ENCODE measurements at regions not wholly inside any gene's neighbourhood (a gene's known extent, or its start where the extent isn't known, plus 50 kb on each side); places are given as distances from the start of the nearest gene placed in this dataset.

DNA sequence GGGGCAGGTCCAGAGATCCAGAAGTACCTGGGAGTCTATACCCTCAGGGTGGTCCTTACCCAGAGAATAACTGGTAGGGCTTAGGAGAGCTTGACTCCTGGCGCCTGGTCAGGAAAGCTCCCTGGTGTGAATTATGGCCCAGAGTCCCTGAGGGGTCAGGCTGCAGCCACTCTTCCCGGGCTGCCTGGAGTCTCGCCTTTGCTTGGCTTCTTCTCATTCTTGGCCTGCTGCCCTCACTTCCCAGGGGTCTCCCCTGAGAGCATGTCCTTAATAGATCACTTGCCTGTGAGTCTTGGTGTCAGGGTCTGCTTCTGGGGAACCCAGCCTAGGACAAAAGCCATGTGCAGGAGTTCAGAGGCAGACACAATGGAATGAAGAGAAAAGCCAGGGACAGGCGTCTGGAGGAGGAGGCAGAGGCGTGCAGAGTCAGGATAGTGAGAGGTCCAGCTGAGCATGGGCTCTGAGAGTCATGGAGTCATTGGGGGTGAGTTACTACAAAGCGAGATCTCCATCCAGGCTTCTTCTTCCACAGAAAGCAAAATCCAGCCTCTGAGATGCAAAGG lies 212.3 kb downstream of the TFAP2C start:
- DNase-seq (ENCODE audit: extremely low spot score) = no peak
- 57% methylated on average over 6 of the region's 6 CpGs for WGBS
- intact Hi-C loops (cut with DNase I) = no loop called here
- Histone ChIP-seq H3K36me3 (no peaks in the 10 kb centered on the region), H3K27ac (replicated peaks in 1 of 4) (no peak overlapping the region), H3K4me3 (no peak overlapping the region), H3K4me1 (no peaks in the 10 kb centered on the region), H3K27me3 (peaks cover 0 to 22% (median 0%) of the 10 kb centered on the region in 4 donors), H3K9me3 (no peaks in the 10 kb centered on the region)
- TF ChIP-seq, protein P1, sequence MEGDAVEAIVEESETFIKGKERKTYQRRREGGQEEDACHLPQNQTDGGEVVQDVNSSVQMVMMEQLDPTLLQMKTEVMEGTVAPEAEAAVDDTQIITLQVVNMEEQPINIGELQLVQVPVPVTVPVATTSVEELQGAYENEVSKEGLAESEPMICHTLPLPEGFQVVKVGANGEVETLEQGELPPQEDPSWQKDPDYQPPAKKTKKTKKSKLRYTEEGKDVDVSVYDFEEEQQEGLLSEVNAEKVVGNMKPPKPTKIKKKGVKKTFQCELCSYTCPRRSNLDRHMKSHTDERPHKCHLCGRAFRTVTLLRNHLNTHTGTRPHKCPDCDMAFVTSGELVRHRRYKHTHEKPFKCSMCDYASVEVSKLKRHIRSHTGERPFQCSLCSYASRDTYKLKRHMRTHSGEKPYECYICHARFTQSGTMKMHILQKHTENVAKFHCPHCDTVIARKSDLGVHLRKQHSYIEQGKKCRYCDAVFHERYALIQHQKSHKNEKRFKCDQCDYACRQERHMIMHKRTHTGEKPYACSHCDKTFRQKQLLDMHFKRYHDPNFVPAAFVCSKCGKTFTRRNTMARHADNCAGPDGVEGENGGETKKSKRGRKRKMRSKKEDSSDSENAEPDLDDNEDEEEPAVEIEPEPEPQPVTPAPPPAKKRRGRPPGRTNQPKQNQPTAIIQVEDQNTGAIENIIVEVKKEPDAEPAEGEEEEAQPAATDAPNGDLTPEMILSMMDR (IDR thresholded peaks at IDR 0.05) = no peak
- TF ChIP-seq POLR2A (IDR thresholded peaks at IDR 0.05; ENCODE audit: low read depth) (no peak), EP300 (IDR thresholded peaks at IDR 0.05) (no peak)

DNA sequence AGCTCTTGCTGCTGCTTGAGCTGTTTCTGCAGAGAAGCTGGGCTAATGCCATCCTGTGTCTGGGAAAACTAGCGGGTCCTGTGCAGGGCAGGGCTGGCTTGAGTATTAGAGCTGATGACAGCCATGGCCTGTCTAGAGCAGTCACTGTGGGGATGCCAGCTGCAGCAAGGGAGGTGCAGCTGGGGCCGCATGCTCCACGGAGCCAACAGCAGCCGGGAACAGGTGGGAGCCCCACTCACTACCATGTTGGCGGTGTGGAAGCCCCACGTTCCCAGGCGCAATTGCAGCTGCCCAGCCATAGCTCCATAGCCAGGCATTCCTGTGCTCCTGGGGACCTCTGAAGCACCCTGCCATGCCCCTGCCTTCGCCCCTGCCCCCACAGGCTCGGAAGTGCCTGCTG lies 212.9 kb downstream of the TFAP2C start:
- Histone ChIP-seq H3K9me3 (no peaks in the 10 kb centered on the region), H3K27ac (replicated peaks in 1 of 4) (no peak overlapping the region), H3K27me3 (peaks cover 0 to 17% (median 0%) of the 10 kb centered on the region in 4 donors), H3K4me1 (no peaks in the 10 kb centered on the region), H3K36me3 (no peaks in the 10 kb centered on the region), H3K4me3 (no peak overlapping the region)
- WGBS = 96% methylated on average over 8 of the region's 9 CpGs
- intact Hi-C loops (cut with DNase I) = no loop called here
- DNase-seq (ENCODE audit: extremely low spot score) = no peak
- TF ChIP-seq POLR2AphosphoS5 (IDR thresholded peaks at IDR 0.05) (no peak), EP300 (IDR thresholded peaks at IDR 0.05) (no peak), POLR2A (IDR thresholded peaks at IDR 0.05; ENCODE audit: low read depth) (no peak)
- TF ChIP-seq, protein P1 (IDR thresholded peaks at IDR 0.05) = no peak

DNA sequence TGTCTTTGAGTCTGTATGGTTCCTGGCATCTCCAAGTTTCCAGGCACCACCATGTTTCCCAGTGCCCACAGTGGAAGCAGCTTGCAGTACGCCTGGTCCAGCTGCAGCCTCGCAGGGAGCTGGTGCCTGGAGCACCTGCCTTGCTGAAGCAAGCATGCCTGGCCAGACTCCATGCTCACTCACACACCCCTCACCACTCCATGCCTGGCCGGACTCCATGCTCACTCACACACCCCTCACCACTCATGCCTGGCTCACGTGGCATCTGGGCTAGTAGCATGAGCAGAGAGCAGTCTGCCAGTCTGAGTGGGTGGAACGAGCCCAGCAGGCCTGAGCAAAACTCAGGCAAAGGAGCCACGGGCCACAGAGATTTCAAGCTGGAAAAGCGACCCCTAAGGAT lies 214.3 kb downstream of the TFAP2C start:
- H3K4me1 ChIP-seq = no peaks in the 10 kb centered on the region
- intact Hi-C loops (cut with DNase I) = no loop called here
- 80% methylated on average over 6 of the region's 7 CpGs for WGBS
- H3K4me3 ChIP-seq = no peak overlapping the region
- H3K27me3 ChIP-seq = peaks cover 0 to 8% (median 0%) of the 10 kb centered on the region in 4 donors
- TF ChIP-seq, protein P1 (IDR thresholded peaks at IDR 0.05) = no peak
- no peaks in the 10 kb centered on the region for H3K36me3 ChIP-seq
- DNase-seq (ENCODE audit: extremely low spot score) = no peak
- no peak overlapping the region for H3K27ac ChIP-seq (replicated peaks in 1 of 4)
- H3K9me3 ChIP-seq = no peaks in the 10 kb centered on the region

DNA sequence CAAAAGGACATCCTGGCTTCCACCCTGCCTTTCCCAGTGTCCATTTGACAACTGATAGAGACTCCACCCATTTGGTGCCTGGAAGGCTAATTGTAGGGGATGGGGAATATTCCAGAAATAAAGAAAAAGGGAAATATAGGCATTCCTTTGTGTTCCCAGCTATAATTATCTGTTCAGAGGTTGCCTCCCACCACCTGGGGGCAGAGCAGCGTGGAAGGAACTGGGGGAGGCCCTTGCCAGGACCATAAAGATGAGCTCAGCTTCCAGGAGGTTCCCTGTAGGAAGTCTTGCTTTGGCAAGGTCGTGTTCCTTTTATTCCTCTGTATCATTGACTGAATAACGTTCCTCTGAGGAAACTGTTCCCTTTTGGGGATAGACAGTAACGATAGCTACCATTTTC lies 214.7 kb downstream of the TFAP2C start:
- Histone ChIP-seq H3K27ac (replicated peaks in 1 of 4) (no peak overlapping the region), H3K36me3 (no peaks in the 10 kb centered on the region), H3K4me3 (no peak overlapping the region), H3K9me3 (no peaks in the 10 kb centered on the region), H3K27me3 (peaks cover 0 to 12% (median 0%) of the 10 kb centered on the region in 4 donors), H3K4me1 (no peaks in the 10 kb centered on the region)
- DNase-seq (ENCODE audit: extremely low spot score) = no peak
- TF ChIP-seq, protein P1 (IDR thresholded peaks at IDR 0.05) = no peak
- TF ChIP-seq EP300 (IDR thresholded peaks at IDR 0.05) (no peak), POLR2AphosphoS5 (IDR thresholded peaks at IDR 0.05) (no peak), POLR2A (IDR thresholded peaks at IDR 0.05; ENCODE audit: low read depth) (no peak)
- WGBS = 66% methylated on average over 4 of the region's 4 CpGs
- intact Hi-C loops (cut with DNase I) = no loop called here

DNA sequence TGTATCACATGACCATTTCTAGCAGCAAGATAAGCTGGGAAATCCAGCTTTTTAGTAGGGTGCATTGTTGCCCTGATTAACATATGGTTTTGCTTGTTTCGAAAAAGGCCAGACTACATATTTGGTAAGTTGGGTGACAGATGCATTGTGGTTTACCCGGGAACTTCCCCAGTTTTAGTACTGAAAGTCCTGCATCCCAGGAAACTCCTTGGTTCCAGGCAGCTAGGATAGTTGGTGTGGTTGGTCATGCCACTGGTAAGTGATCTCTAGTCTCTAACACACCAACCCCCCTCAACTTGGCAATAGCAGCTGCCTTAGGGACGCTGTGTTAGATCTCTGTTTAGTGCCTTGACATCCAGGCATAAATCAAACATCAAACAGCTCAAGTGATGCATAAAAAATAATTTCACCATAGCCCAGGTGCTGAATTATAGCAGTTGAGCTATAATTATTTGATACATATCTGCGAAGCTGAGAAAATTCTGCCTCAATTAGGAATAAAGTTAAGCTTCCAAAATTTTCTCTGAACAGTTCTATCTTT lies 216.5 kb downstream of the TFAP2C start:
- peaks cover 0 to 15% (median 0%) of the 10 kb centered on the region in 4 donors for H3K27me3 ChIP-seq
- H3K36me3 ChIP-seq = no peaks in the 10 kb centered on the region
- H3K27ac ChIP-seq (replicated peaks in 1 of 4) = no peak overlapping the region
- H3K4me1 ChIP-seq = no peaks in the 10 kb centered on the region
- DNase-seq (ENCODE audit: extremely low spot score) = no peak
- intact Hi-C loops (cut with DNase I) = no loop called here
- 70% methylated on average over 4 of the region's 4 CpGs for WGBS
- H3K9me3 ChIP-seq = no peaks in the 10 kb centered on the region
- H3K4me3 ChIP-seq = no peak overlapping the region
- TF ChIP-seq EP300 (IDR thresholded peaks at IDR 0.05) (no peak), POLR2AphosphoS5 (IDR thresholded peaks at IDR 0.05) (no peak), POLR2A (IDR thresholded peaks at IDR 0.05; ENCODE audit: low read depth) (no peak)
- TF ChIP-seq, protein P1 (IDR thresholded peaks at IDR 0.05) = no peak

Measured in esophagus muscularis mucosa (tissue), 4 donors.